Cardiac fibroblast (primary cell): ENCODE measurements at regions not wholly inside any gene's neighbourhood (a gene's known extent, or its start where the extent isn't known, plus 50 kb on each side); places are given as distances from the start of the nearest gene placed in this dataset.

Experiments used
- DNase-seq, 2 donors: peaks; one replicate each; pipeline versions ENCODE4 v3.0.0 to v3.0.0-alpha.2; 2010; ENCODE audit warnings: low read depth in 2 of 2
- H3K4me3 ChIP-seq, 2 donors: replicated peaks in 1 of 2; 1 replicate in 1 of 2; 2 replicates in 1 of 2; pipeline ENCODE4 v1.5.1; 2011; ENCODE audit warnings: low read depth in 2 of 2, low read length in 2 of 2, mild to moderate bottlenecking in 2 of 2, moderate library complexity in 1 of 2
- TF ChIP-seq, protein P1 (sequence below): IDR thresholded peaks from one replicate; pipeline ENCODE4 v1.5.1; 2011; ENCODE audit warnings: low read depth, mild to moderate bottlenecking, low read length, inconsistent platforms

DNA sequence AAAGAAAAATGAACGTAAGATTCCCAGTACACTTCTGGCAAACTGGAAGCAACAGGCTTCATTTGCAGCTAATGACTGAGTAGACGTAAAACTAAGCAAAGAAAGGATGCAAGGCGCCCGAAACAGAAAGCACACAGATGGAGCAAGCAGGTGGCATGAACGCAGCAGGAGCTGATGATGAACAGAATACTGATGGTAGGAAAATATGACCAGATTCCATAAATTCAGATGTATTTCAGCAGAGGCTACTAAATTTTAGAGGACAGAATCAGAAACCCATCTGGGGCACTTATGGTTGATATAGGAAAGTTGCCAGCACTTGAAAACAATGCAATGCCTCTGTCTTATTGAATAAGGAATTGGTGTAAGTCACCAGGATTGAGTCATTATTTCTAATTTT is 658.7 kb upstream of the LINC00305 start:
- TF ChIP-seq, protein P1, sequence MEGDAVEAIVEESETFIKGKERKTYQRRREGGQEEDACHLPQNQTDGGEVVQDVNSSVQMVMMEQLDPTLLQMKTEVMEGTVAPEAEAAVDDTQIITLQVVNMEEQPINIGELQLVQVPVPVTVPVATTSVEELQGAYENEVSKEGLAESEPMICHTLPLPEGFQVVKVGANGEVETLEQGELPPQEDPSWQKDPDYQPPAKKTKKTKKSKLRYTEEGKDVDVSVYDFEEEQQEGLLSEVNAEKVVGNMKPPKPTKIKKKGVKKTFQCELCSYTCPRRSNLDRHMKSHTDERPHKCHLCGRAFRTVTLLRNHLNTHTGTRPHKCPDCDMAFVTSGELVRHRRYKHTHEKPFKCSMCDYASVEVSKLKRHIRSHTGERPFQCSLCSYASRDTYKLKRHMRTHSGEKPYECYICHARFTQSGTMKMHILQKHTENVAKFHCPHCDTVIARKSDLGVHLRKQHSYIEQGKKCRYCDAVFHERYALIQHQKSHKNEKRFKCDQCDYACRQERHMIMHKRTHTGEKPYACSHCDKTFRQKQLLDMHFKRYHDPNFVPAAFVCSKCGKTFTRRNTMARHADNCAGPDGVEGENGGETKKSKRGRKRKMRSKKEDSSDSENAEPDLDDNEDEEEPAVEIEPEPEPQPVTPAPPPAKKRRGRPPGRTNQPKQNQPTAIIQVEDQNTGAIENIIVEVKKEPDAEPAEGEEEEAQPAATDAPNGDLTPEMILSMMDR: no peak

GRCh38 chr18:64806691-64807090 is 657.8 kb upstream of the LINC00305 start:
- H3K4me3 ChIP-seq: no peak overlapping the region
- DNase-seq: no peak
- TF ChIP-seq, protein P1: no peak

More for the DNA sequence above, 658.7 kb upstream of the LINC00305 start:
- H3K4me3 ChIP-seq: no peak overlapping the region
- DNase-seq: no peak

- no peak for DNase-seq
- TF ChIP-seq, protein P1: no peak
- no peak overlapping the region for H3K4me3 ChIP-seq
Measured at GRCh38 chr18:64806232-64806631, 657.3 kb upstream of the LINC00305 start.

GRCh38 chr18:64803471-64803870 is 654.6 kb upstream of the LINC00305 start:
- DNase-seq: no peak
- no peak overlapping the region for H3K4me3 ChIP-seq
- TF ChIP-seq, protein P1: no peak

GRCh38 chr18:64800151-64800550 is 651.3 kb upstream of the LINC00305 start:
- TF ChIP-seq, protein P1: no peak
- no peak overlapping the region for H3K4me3 ChIP-seq
- no peak for DNase-seq

DNA sequence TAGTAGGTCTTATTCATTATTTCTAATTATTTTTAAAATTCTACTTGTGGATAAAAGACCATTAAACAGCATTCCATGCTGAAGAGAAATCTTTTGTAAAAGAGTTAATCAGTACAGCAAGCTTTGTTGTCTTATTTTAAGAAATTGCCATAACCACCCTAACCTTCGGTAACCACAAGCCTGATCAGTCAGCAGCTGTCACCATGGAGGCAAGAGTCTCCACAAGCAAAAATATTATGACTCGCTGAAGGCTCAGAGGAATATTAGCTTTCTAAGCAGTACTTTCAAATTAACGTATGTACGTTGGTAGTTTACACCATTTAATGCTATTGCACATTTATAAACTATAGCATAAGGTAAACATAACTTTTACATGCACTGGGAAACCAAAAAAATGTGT is 650.5 kb upstream of the LINC00305 start:
- TF ChIP-seq, protein P1: no peak
- H3K4me3 ChIP-seq: no peak overlapping the region
- no peak for DNase-seq

- H3K4me3 ChIP-seq: no peak overlapping the region
- TF ChIP-seq, protein P1: no peak
- no peak for DNase-seq
Measured at GRCh38 chr18:64791236-64791635, 642.3 kb upstream of the LINC00305 start.
